Thyroid gland (tissue), 4 donors: ENCODE measurements at regions not wholly inside any gene's neighbourhood (a gene's known extent, or its start where the extent isn't known, plus 50 kb on each side); places are given as distances from the start of the nearest gene placed in this dataset.

Experiments
- DNase-seq, 2 donors: peaks; one replicate each; pipeline ENCODE4 v3.0.0-alpha.2; 2019
- H3K27ac ChIP-seq, 3 donors: fragments of 200-600 bp; sonication (generic); 1 replicate in 2 of 3; 2 replicates in 1 of 3; pipeline ENCODE4 v1.5.1; 2016 to 2019; ENCODE audit warnings: mild to moderate bottlenecking in 1 of 3, moderate library complexity in 1 of 3
- H3K27me3 ChIP-seq: fragments of 200-600 bp; sonication (generic); one replicate; pipeline ENCODE4 v1.5.1; 2019
- H3K36me3 ChIP-seq, 2 donors: fragments of 200-600 bp; sonication (generic); one replicate each; pipeline ENCODE4 v1.5.1; 2016 to 2019
- H3K4me1 ChIP-seq, 2 donors: fragments of 200-600 bp; sonication (generic); one replicate each; pipeline ENCODE4 v1.5.1; 2017 to 2019
- H3K4me3 ChIP-seq, 3 donors: fragments of 200-600 bp; sonication (generic); replicated peaks in 1 of 3; 1 replicate in 2 of 3; 2 replicates in 1 of 3; pipeline ENCODE4 v1.5.1; 2016; ENCODE audit warnings: mild to moderate bottlenecking in 1 of 3
- H3K9me3 ChIP-seq: fragments of 200-600 bp; sonication (generic); one replicate; pipeline ENCODE4 v1.5.1; 2017
- CTCF ChIP-seq, 6 experiments: fragments of 200-600 bp in 3 of 6; fragments of 450-650 bp in 3 of 6; sonication (generic) in 3 of 6; IDR thresholded peaks; one replicate each; pipeline ENCODE4 v1.5.1; 2016 to 2019; ENCODE audit warnings: antibody characterized with exemption in 6 of 6, mild to moderate bottlenecking in 2 of 6, inconsistent platforms in 1 of 6, moderate library complexity in 1 of 6
- POLR2A ChIP-seq, 2 donors: fragments of 450-650 bp; IDR thresholded peaks; one replicate each; pipeline ENCODE4 v1.6.1; 2017; ENCODE audit warnings: antibody characterized with exemption in 2 of 2, mild to moderate bottlenecking in 2 of 2, moderate library complexity in 1 of 2
- WGBS, 2 donors: methylation state at CpG; one replicate each; pipeline ENCODE4 v1.1.5; 2017; 5-methylcytosine and 5-hydroxymethylcytosine counted together
- intact Hi-C: fragments of 100-400 bp; cut with DNase I; formaldehyde crosslinking; loops from one replicate; pipeline ENCODE4 v1.15.1; 2023

GRCh38 chr7:80053124-80053523, 81.5 kb upstream of the GNAI1 start:
- DNase-seq = peak; percentile 91 to 92
- intact Hi-C loops = no loop called here
- Histone ChIP-seq H3K27ac (peak overlapping the region in 1 of 3 donors; percentile 50), H3K4me3 (no peak overlapping the region), H3K4me1 (no peaks in the 10 kb centered on the region), H3K36me3 (no peaks in the 10 kb centered on the region), H3K27me3 (no peaks in the 10 kb centered on the region), H3K9me3 (no peaks in the 10 kb centered on the region)
- 29 to 64% methylated on average over 2 of the region's 2 CpGs for WGBS, 2 donors
- TF ChIP-seq POLR2A (IDR thresholded peaks at IDR 0.05) = no peak
- TF ChIP-seq CTCF (IDR thresholded peaks at IDR 0.05) = no peak

GRCh38 chr7:80047856-80048459, 86.7 kb upstream of the GNAI1 start:
- Histone ChIP-seq H3K9me3 (no peaks in the 10 kb centered on the region), H3K27ac (no peak overlapping the region), H3K4me3 (no peak overlapping the region), H3K36me3 (no peaks in the 10 kb centered on the region), H3K4me1 (no peaks in the 10 kb centered on the region), H3K27me3 (no peaks in the 10 kb centered on the region)
- intact Hi-C loops = no loop called here
- TF ChIP-seq CTCF (IDR thresholded peaks at IDR 0.05) (peak in 3 of 6 experiments; percentile 13 to 41 (median 36)), POLR2A (IDR thresholded peaks at IDR 0.05) (no peak)
- no peak for DNase-seq
- 73 to 80% methylated on average over 1 of the region's 1 CpG for WGBS, 2 donors

GRCh38 chr7:80047032-80047431, 87.6 kb upstream of the GNAI1 start:
- WGBS, 2 donors = 81 to 84% methylated on average over 1 of the region's 1 CpG
- peaks cover 0 to 3% of the 10 kb centered on the region in 2 donors for H3K4me1 ChIP-seq

DNA sequence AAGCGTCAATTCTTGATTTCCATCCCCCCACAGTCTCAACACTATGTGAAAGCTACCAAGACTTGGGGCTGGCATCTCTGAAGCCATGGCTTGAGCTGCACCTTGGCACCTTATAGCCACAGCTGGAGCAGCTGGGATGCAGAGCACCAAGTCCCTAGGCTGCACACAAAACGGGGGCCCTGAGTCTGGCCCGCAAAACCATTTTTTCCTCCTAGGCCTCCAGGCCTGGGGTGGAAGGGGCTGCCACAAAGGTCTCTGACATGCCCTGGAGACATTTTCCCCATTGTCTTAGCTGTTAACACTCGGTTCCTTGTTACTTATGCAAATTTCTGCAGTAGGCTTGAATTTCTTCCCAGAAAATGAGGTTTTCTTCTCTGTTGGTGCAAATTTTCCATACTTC, 89.8 kb upstream of the GNAI1 start:
- H3K36me3 ChIP-seq = no peaks in the 10 kb centered on the region
- H3K9me3 ChIP-seq = no peaks in the 10 kb centered on the region
- intact Hi-C loops = no loop called here
- 95 to 98% methylated on average over 4 of the region's 4 CpGs for WGBS, 2 donors
- no peak overlapping the region for H3K27ac ChIP-seq
- no peaks in the 10 kb centered on the region for H3K27me3 ChIP-seq
- H3K4me1 ChIP-seq = peaks cover 0 to 8% of the 10 kb centered on the region in 2 donors
- DNase-seq = no peak
- H3K4me3 ChIP-seq = no peak overlapping the region
- TF ChIP-seq CTCF (IDR thresholded peaks at IDR 0.05) (no peak), POLR2A (IDR thresholded peaks at IDR 0.05) (no peak)

More at GRCh38 chr7:80047032-80047431, 87.6 kb upstream of the GNAI1 start:
- Histone ChIP-seq H3K4me3 (no peak overlapping the region), H3K9me3 (no peaks in the 10 kb centered on the region), H3K36me3 (no peaks in the 10 kb centered on the region), H3K27ac (no peak overlapping the region), H3K27me3 (no peaks in the 10 kb centered on the region)
- no peak for TF ChIP-seq CTCF (IDR thresholded peaks at IDR 0.05)
- no peak for TF ChIP-seq POLR2A (IDR thresholded peaks at IDR 0.05)
- no peak for DNase-seq
- intact Hi-C loops = no loop called here

DNA sequence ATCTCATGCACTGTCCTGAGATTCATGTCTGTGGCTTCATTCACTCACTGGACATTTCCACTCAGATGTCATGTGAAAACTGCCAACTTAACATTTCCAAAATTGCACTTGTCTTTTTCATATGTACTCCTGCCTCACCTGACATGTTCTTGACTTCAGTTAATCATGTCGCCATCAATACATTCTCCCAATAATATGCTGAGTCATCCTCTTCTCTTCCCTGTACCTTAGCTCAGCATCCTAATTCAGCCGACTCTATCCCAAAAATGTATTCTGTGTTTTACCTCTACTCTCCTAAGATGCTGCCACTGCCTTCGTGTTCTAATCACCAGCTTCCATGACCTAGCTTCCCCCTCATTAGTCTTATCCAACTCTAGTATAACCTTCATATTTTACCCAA, 93.9 kb upstream of the GNAI1 start:
- TF ChIP-seq CTCF (IDR thresholded peaks at IDR 0.05) (no peak), POLR2A (IDR thresholded peaks at IDR 0.05) (no peak)
- Histone ChIP-seq H3K27ac (no peak overlapping the region), H3K4me1 (peaks cover 0 to 8% of the 10 kb centered on the region in 2 donors), H3K27me3 (no peaks in the 10 kb centered on the region), H3K4me3 (no peak overlapping the region), H3K36me3 (no peaks in the 10 kb centered on the region), H3K9me3 (no peaks in the 10 kb centered on the region)
- no peak for DNase-seq
- intact Hi-C loops = no loop called here
- 76 to 97% methylated on average over 3 of the region's 3 CpGs for WGBS, 2 donors
